WTC11 (cell line): ENCODE measurements at regions not wholly inside any gene's neighbourhood (a gene's known extent, or its start where the extent isn't known, plus 50 kb on each side); places are given as distances from the start of the nearest gene placed in this dataset.

Experiments used
- ATAC-seq: fragments of 200-7000 bp; cut with Tn5 transposase; 2 replicates; pipeline ENCODE4 v1.10.0; 2021; ENCODE audit warnings: mild to moderate bottlenecking, moderate library complexity
- CTCF ChIA-PET: fragments of 300-600 bp; sonication (Branson Sonifier 250); formaldehyde crosslinking; loops from one replicate; lab custom pipeline; 2021; ENCODE audit warnings: antibody characterized with exemption; lab: Charles Lee
- POLR2A ChIA-PET: fragments of 350-600 bp; sonication (Branson Sonifier 250); formaldehyde crosslinking; loops from one replicate; lab custom pipeline; 2021; ENCODE audit warnings: antibody characterized with exemption; lab: Charles Lee
- DNase-seq: peaks from one replicate; pipeline ENCODE4 v3.0.0; 2021; ENCODE audit warnings: low spot score
- H3K27ac Mint-ChIP-seq: 2 replicates; pipeline ENCODE4 v1.8.0; 2021; ENCODE audit warnings: mixed read lengths
- H3K27me3 Mint-ChIP-seq: 2 replicates; pipeline ENCODE4 v1.8.0; 2021; ENCODE audit warnings: low read depth, mild to moderate bottlenecking, moderate library complexity, mixed read lengths
- H3K36me3 Mint-ChIP-seq: 2 replicates; pipeline ENCODE4 v1.8.0; 2021; ENCODE audit warnings: mixed read lengths
- H3K4me1 Mint-ChIP-seq: 2 replicates; pipeline ENCODE4 v1.8.0; 2022; ENCODE audit warnings: mixed read lengths
- H3K4me3 Mint-ChIP-seq: 2 replicates; pipeline ENCODE4 v1.8.0; 2021; ENCODE audit warnings: mild to moderate bottlenecking, moderate library complexity, mixed read lengths
- H3K9me3 Mint-ChIP-seq: 2 replicates; pipeline ENCODE4 v1.8.0; 2021; ENCODE audit warnings: mixed read lengths
- AR ChIP-seq: fragments of 250-450 bp; sonication (Bioruptor Pico); IDR thresholded peaks from 2 replicates; pipeline ENCODE4 v1.9.0; 2021; ENCODE audit warnings: mild to moderate bottlenecking
- CREB1 ChIP-seq: sonication (generic); formaldehyde crosslinking; IDR thresholded peaks from 2 replicates; pipeline ENCODE4 v1.8.0; 2023; ENCODE audit warnings: mild to moderate bottlenecking, missing genetic modification reagents
- CREM ChIP-seq: sonication (generic); formaldehyde crosslinking; IDR thresholded peaks from 2 replicates; pipeline ENCODE4 v1.8.1; 2022; ENCODE audit warnings: mild to moderate bottlenecking, missing genetic modification reagents, moderate library complexity
- CTCF ChIP-seq: fragments of 200-600 bp; IDR thresholded peaks from 2 replicates; pipeline ENCODE4 v1.8.0; 2022; ENCODE audit warnings: antibody characterized with exemption
- EMX1 ChIP-seq: fragments of 250-450 bp; sonication (Bioruptor Pico); IDR thresholded peaks from 2 replicates; pipeline ENCODE4 v1.8.0; 2021; ENCODE audit warnings: mild to moderate bottlenecking
- FOXK1 ChIP-seq: sonication (generic); formaldehyde crosslinking; IDR thresholded peaks from 2 replicates; pipeline ENCODE4 v1.8.0; 2022; ENCODE audit warnings: mild to moderate bottlenecking, moderate library complexity, missing genetic modification reagents
- GTF2I ChIP-seq: fragments of 250-450 bp; sonication (Bioruptor Pico); conservative IDR thresholded peaks from 2 replicates; pipeline ENCODE4 v1.4.0; 2021; ENCODE audit warnings: mild to moderate bottlenecking
- HMGA2 ChIP-seq: fragments of 250-450 bp; sonication (Bioruptor Pico); IDR thresholded peaks from 2 replicates; pipeline ENCODE4 v1.4.0; 2021; ENCODE audit warnings: mild to moderate bottlenecking, moderate library complexity
- JAZF1 ChIP-seq: fragments of 250-450 bp; sonication (Bioruptor Pico); IDR thresholded peaks from 2 replicates; pipeline ENCODE4 v1.9.0; 2021; ENCODE audit warnings: moderate library complexity, mild to moderate bottlenecking, inconsistent platforms
- MAX ChIP-seq: sonication (generic); formaldehyde crosslinking; IDR thresholded peaks from 2 replicates; pipeline ENCODE4 v1.8.0; 2022; ENCODE audit warnings: mild to moderate bottlenecking, missing genetic modification reagents
- MXD4 ChIP-seq: fragments of 250-450 bp; sonication (Bioruptor Pico); IDR thresholded peaks from 2 replicates; pipeline ENCODE4 v1.8.0; 2021; ENCODE audit warnings: mild to moderate bottlenecking, moderate library complexity, borderline replicate concordance
- NR1H2 ChIP-seq: sonication (generic); formaldehyde crosslinking; IDR thresholded peaks from 2 replicates; pipeline ENCODE4 v1.9.0; 2021; ENCODE audit warnings: mild to moderate bottlenecking, moderate library complexity, missing genetic modification reagents
- NR2C2 ChIP-seq: sonication (generic); formaldehyde crosslinking; IDR thresholded peaks from 2 replicates; pipeline ENCODE4 v1.8.0; 2022; ENCODE audit warnings: mild to moderate bottlenecking, missing genetic modification reagents
- OVOL2 ChIP-seq: fragments of 250-450 bp; sonication (Bioruptor Pico); IDR thresholded peaks from 2 replicates; pipeline ENCODE4 v1.9.0; 2021; ENCODE audit warnings: mild to moderate bottlenecking, borderline replicate concordance
- SMAD4 ChIP-seq: sonication (generic); formaldehyde crosslinking; IDR thresholded peaks from 2 replicates; pipeline ENCODE4 v1.8.0; 2022; ENCODE audit warnings: mild to moderate bottlenecking, missing genetic modification reagents
- SOX15 ChIP-seq: fragments of 250-450 bp; sonication (Bioruptor Pico); IDR thresholded peaks from 2 replicates; pipeline ENCODE4 v1.9.0; 2021; ENCODE audit warnings: mild to moderate bottlenecking
- TEAD1 ChIP-seq: sonication (generic); formaldehyde crosslinking; IDR thresholded peaks from 2 replicates; pipeline ENCODE4 v1.8.0; 2022; ENCODE audit warnings: mild to moderate bottlenecking, missing genetic modification reagents
- ZNF512 ChIP-seq: sonication (generic); formaldehyde crosslinking; IDR thresholded peaks from 2 replicates; pipeline ENCODE4 v1.8.1; 2022; ENCODE audit warnings: missing genetic modification reagents, borderline replicate concordance
- ZNF671 ChIP-seq: fragments of 250-450 bp; sonication (Bioruptor Pico); IDR thresholded peaks from 2 replicates; pipeline ENCODE4 v1.8.0; 2021; ENCODE audit warnings: mild to moderate bottlenecking
- TF ChIP-seq, protein P1 (sequence below): sonication (generic); formaldehyde crosslinking; IDR thresholded peaks from 2 replicates; pipeline ENCODE4 v1.8.1; 2023; ENCODE audit warnings: mild to moderate bottlenecking, missing genetic modification reagents, borderline replicate concordance

DNA sequence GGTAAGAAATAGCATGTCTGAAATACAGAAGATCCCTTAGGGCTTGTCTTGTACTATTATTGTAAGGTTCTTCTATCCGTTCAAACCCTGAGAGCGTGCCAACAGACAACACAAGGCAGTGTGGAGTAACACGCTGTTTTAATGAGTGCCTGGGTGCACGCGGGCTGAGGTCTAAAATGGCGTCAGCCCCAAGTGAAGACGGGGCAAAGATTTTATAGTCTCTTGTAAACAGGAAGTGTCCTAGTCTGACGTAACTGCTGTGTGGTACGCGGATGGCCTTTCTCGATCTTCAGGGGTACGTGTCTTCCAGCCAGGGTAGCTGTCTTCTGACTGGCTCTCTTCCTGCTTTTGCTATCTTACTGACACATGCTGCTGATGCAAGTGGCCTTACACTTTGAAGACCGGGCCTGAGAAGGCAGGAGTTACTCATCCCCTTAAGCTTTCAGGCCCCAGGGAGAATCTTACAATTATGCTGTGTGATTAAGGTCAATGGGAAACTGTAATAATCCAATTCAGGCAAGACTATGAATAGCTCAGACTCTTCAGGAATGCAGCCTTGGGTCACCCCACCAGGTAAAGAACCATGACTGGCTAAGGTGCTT lies 1812.0 kb upstream of the CDH9 start:
- Mint-ChIP-seq H3K27ac (no peak overlapping the region), H3K4me1 (no peaks in the 10 kb centered on the region), H3K4me3 (no peak overlapping the region), H3K9me3 (peaks cover 53% of the 10 kb centered on the region), H3K27me3 (no peaks in the 10 kb centered on the region; the same call in 1 of the 2 replicates), H3K36me3 (peaks cover 2% of the 10 kb centered on the region; the same call in 1 of the 2 replicates)
- DNase-seq (no peak), ATAC-seq (no peak)
- ChIA-PET POLR2A (no interaction called here), CTCF (no interaction called here)
- TF ChIP-seq, protein P1, sequence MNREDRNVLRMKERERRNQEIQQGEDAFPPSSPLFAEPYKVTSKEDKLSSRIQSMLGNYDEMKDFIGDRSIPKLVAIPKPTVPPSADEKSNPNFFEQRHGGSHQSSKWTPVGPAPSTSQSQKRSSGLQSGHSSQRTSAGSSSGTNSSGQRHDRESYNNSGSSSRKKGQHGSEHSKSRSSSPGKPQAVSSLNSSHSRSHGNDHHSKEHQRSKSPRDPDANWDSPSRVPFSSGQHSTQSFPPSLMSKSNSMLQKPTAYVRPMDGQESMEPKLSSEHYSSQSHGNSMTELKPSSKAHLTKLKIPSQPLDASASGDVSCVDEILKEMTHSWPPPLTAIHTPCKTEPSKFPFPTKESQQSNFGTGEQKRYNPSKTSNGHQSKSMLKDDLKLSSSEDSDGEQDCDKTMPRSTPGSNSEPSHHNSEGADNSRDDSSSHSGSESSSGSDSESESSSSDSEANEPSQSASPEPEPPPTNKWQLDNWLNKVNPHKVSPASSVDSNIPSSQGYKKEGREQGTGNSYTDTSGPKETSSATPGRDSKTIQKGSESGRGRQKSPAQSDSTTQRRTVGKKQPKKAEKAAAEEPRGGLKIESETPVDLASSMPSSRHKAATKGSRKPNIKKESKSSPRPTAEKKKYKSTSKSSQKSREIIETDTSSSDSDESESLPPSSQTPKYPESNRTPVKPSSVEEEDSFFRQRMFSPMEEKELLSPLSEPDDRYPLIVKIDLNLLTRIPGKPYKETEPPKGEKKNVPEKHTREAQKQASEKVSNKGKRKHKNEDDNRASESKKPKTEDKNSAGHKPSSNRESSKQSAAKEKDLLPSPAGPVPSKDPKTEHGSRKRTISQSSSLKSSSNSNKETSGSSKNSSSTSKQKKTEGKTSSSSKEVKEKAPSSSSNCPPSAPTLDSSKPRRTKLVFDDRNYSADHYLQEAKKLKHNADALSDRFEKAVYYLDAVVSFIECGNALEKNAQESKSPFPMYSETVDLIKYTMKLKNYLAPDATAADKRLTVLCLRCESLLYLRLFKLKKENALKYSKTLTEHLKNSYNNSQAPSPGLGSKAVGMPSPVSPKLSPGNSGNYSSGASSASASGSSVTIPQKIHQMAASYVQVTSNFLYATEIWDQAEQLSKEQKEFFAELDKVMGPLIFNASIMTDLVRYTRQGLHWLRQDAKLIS (CRISPR knock-in tag) = no peak
- TF ChIP-seq CREM (CRISPR knock-in tag) = no peak
- TF ChIP-seq MAX (CRISPR knock-in tag) = no peak

DNA sequence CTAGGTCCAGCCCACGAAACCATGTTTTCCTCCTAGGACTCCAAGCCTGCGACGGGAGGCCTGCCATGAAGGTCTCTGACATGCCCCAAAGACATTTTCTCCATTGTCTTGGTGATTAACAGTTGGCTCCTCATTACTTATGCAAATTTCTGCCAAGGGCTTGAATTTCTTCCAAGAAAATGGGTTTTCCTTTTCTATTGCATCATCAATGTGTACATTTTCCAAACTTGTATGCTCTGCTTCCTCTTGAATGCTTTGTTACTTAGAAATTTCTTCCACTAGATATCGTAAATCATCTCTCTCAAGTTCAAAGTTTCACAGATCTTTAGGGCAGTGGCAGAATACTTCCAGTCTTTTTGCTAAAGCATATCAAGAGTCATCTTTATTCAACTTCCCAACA lies 1792.7 kb upstream of the CDH9 start:
- peaks cover 16% of the 10 kb centered on the region for H3K36me3 Mint-ChIP-seq
- H3K27ac Mint-ChIP-seq = no peak overlapping the region
- DNase-seq = no peak
- H3K4me1 Mint-ChIP-seq = peaks cover 6% of the 10 kb centered on the region
- CTCF ChIA-PET = no interaction called here
- no peaks in the 10 kb centered on the region; the same call in 1 of the 2 replicates for H3K27me3 Mint-ChIP-seq
- ATAC-seq = no peak
- no peak overlapping the region for H3K4me3 Mint-ChIP-seq
- no peak for TF ChIP-seq ZNF671
- TF ChIP-seq NR2C2 (CRISPR knock-in tag) = no peak
- TF ChIP-seq MXD4 (CRISPR knock-in tag) = no peak
- no peak for TF ChIP-seq JAZF1 (CRISPR knock-in tag)
- POLR2A ChIA-PET = no interaction called here
- peaks cover 54% of the 10 kb centered on the region for H3K9me3 Mint-ChIP-seq

- Mint-ChIP-seq H3K36me3 (peaks cover 28% of the 10 kb centered on the region), H3K27me3 (no peaks in the 10 kb centered on the region), H3K9me3 (peaks cover 66% of the 10 kb centered on the region), H3K27ac (no peak overlapping the region), H3K4me3 (no peak overlapping the region)
- POLR2A ChIA-PET = no interaction called here
- DNase-seq = no peak
- CTCF ChIA-PET = no interaction called here
- no peak for ATAC-seq
- TF ChIP-seq SOX15 (CRISPR knock-in tag) (no peak), FOXK1 (no peak), GTF2I (CRISPR knock-in tag) (no peak), OVOL2 (CRISPR knock-in tag) (no peak), ZNF512 (CRISPR knock-in tag) (no peak), CREB1 (no peak), NR1H2 (CRISPR knock-in tag) (no peak), MAX (CRISPR knock-in tag) (no peak), SMAD4 (CRISPR knock-in tag) (no peak), MXD4 (CRISPR knock-in tag) (no peak), EMX1 (CRISPR knock-in tag) (no peak), TEAD1 (CRISPR knock-in tag) (no peak), HMGA2 (CRISPR knock-in tag) (no peak), CTCF (no peak), AR (CRISPR knock-in tag) (no peak), ZNF671 (no peak)
- TF ChIP-seq, all 79 proteins: peak for 0
- no peaks in the 10 kb centered on the region for H3K4me1 Mint-ChIP-seq
These were observed 1784.8 kb upstream of the CDH9 start for GRCh38 chr5:28823231-28823630.
